ENCODE measurements at regions not wholly inside any gene's neighbourhood (a gene's known extent, or its start where the extent isn't known, plus 50 kb on each side); places are given as distances from the start of the nearest gene placed in this dataset.

DNA sequence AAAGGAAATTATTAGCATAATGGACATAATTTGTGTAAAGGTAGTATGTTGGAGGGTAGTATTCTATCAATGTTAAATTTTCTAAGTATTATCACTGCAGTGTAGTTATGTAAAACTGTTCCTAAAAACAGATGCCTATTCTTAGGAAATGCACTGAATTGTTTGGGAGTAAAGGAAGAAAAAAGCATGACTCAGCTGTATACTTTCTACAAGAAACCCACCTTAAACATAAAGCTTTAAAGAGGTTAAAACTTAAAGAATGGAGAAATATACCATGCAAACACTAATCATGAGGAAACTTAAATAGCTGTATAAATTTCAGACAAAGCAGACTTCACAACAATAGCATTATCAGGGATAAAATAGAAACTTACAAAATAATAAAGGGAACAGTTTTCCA, 292.9 kb downstream of the ANTXR2 start:
- TF ChIP-seq, protein P1, sequence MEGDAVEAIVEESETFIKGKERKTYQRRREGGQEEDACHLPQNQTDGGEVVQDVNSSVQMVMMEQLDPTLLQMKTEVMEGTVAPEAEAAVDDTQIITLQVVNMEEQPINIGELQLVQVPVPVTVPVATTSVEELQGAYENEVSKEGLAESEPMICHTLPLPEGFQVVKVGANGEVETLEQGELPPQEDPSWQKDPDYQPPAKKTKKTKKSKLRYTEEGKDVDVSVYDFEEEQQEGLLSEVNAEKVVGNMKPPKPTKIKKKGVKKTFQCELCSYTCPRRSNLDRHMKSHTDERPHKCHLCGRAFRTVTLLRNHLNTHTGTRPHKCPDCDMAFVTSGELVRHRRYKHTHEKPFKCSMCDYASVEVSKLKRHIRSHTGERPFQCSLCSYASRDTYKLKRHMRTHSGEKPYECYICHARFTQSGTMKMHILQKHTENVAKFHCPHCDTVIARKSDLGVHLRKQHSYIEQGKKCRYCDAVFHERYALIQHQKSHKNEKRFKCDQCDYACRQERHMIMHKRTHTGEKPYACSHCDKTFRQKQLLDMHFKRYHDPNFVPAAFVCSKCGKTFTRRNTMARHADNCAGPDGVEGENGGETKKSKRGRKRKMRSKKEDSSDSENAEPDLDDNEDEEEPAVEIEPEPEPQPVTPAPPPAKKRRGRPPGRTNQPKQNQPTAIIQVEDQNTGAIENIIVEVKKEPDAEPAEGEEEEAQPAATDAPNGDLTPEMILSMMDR (IDR thresholded peaks at IDR 0.05; ENCODE audit: control insufficient read depth, extremely low read depth, insufficient read depth): no peak
- H3K4me3 ChIP-seq (ENCODE audit: low read depth, low read length): no peak overlapping the region
- no peak for DNase-seq (ENCODE audit: low read depth)

DNA sequence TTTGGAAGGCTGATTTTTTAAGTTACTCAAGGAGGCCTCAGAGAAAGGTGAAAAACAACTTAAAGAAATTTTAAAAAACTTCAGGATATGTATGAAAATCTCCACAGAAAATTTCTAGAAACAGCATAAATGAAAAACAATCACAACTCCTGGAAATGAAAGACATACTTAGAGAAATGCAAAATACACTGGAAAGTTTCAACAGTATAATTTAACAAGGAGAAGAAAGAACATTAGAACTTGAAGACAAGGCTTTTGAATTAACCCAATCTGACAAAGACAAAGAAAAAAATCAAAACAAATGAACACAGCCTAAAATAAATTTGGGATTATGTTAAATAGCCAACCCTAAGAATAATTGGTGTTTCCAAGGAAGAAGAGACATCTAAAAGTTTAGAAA, 300.5 kb downstream of the ANTXR2 start:
- H3K4me3 ChIP-seq (ENCODE audit: low read depth, low read length): no peak overlapping the region
- TF ChIP-seq, protein P1 (IDR thresholded peaks at IDR 0.05; ENCODE audit: control insufficient read depth, extremely low read depth, insufficient read depth): no peak
- DNase-seq (ENCODE audit: low read depth): no peak

DNA sequence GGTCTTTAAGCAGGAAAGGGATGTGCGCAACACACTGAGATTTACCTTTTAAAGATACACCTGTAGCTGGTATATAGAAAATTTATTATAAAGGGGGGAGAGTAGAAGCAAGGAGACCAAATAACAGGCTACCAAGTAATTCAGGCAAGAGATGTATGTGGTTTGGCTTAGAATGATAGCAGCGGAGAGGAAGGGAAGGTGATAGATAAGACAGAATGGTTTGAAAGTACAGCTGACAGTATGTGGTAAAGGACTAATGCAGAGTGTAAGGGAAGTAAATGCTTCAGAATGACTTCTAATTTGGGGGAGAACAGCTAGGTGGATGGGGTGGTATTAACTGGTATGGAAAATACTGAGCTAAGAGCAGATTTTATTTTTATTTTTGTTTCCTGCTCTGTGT, 308.9 kb downstream of the ANTXR2 start:
- TF ChIP-seq, protein P1 (IDR thresholded peaks at IDR 0.05; ENCODE audit: control insufficient read depth, extremely low read depth, insufficient read depth): no peak

DNA sequence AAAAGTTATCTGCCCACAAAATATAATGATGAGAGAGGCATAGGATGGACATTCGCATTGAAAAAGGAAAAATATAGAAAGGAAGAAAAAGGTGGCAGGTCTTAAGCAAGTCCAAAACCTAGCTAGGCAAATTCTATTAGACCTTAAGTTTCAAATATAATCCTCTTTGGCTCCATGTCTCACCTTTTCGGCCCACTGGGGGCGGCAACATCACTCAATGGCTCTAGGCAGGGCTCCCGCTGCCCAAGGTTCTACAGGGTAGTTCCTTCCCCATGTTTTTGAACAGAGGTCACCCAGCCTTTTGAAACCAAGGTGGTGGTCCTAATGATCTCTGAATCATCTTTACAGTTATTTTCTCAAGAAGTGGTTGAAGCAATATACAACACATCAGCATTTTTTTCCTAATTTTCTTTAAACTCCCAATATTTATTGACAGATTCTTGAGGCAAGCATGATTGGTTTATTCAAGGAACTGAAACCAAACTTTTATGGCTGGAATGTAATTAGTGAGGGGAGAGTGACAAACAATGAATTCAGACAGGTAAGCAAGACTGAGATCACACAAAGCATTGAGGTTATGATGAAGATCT, 309.4 kb downstream of the ANTXR2 start:
- DNase-seq (ENCODE audit: low read depth): no peak
- no peak overlapping the region for H3K4me3 ChIP-seq (ENCODE audit: low read depth, low read length)
- TF ChIP-seq, protein P1 (IDR thresholded peaks at IDR 0.05; ENCODE audit: control insufficient read depth, extremely low read depth, insufficient read depth): no peak

More for the DNA sequence above, 308.9 kb downstream of the ANTXR2 start:
- DNase-seq (ENCODE audit: low read depth): no peak
- no peak overlapping the region for H3K4me3 ChIP-seq (ENCODE audit: low read depth, low read length)

DNA sequence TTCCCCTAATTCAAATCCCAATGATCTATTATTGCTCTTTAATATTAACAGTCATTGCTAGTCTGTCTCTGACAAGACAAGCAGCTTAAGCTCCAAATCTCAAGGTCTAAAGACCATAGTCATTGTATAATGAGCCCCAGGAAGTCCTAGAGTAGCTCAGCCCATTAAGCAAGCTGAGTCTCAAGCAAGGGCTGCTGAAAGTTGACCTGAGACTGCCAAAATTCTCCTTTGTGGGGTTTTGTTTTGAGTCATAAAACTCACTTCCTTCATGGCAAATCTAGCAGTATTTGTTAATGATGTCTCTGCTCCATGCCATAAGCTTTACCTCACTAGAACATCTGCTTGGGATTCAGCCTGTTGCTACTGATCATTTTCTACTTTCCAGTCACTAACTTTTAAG, 313.2 kb downstream of the ANTXR2 start:
- H3K4me3 ChIP-seq (ENCODE audit: low read depth, low read length): no peak overlapping the region
- no peak for DNase-seq (ENCODE audit: low read depth)
- TF ChIP-seq, protein P1 (IDR thresholded peaks at IDR 0.05; ENCODE audit: control insufficient read depth, extremely low read depth, insufficient read depth): no peak

DNA sequence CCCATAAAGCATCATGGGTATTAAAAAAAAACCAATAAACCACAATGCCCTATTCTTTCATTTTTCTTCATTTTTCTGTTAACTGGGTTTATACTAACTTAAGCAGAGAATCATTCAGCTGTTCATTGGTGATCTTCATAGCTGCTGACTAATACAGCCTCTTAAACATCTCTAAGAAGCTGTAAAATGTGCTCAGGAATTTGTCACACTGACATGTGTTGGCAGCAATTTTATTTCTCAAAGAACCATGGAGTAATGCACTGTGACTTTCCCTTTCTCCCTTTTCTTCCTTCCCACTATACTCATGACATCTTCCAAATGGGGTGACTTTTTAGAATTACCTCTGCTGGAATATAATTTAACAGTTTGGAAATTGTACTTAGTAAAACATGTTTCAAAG, 315.4 kb downstream of the ANTXR2 start:
- DNase-seq (ENCODE audit: low read depth): no peak
- TF ChIP-seq, protein P1 (IDR thresholded peaks at IDR 0.05; ENCODE audit: control insufficient read depth, extremely low read depth, insufficient read depth): no peak
- no peak overlapping the region for H3K4me3 ChIP-seq (ENCODE audit: low read depth, low read length)

Measured in LNCaP clone FGC (cell line).